Liver (tissue), 7 donors: ENCODE measurements at regions not wholly inside any gene's neighbourhood (a gene's known extent, or its start where the extent isn't known, plus 50 kb on each side); places are given as distances from the start of the nearest gene placed in this dataset.

Experiments
- DNase-seq: peaks from one replicate; pipeline ENCODE4 v3.0.0-alpha.2; 2017; ENCODE audit warnings: low spot score
- H3K27ac ChIP-seq, 2 donors: one replicate each; pipeline ENCODE4 v1.7.0; 2013; ENCODE audit warnings: inconsistent platforms in 2 of 2, low read length in 2 of 2, control low read depth in 1 of 2, low read depth in 1 of 2, mild to moderate bottlenecking in 1 of 2
- H3K27me3 ChIP-seq, 4 donors: one replicate each; pipeline versions ENCODE4 v1.6.1 to v1.7.0; 2013; ENCODE audit warnings: low read length in 3 of 4, inconsistent platforms in 1 of 4, mild to moderate bottlenecking in 1 of 4, moderate library complexity in 1 of 4; ENCODE audit not compliant: control insufficient read depth in 4 of 4, insufficient read depth in 4 of 4
- H3K36me3 ChIP-seq, 4 donors: one replicate each; pipeline versions ENCODE4 v1.6.1 to v1.7.0; 2013; ENCODE audit warnings: low read length in 3 of 4, mild to moderate bottlenecking in 3 of 4, low read depth in 1 of 4, moderate library complexity in 1 of 4; ENCODE audit not compliant: control insufficient read depth in 4 of 4, insufficient read depth in 3 of 4
- H3K4me1 ChIP-seq, 4 donors: one replicate each; pipeline versions ENCODE4 v1.6.1 to v1.7.0; 2013; ENCODE audit warnings: low read length in 3 of 4, mild to moderate bottlenecking in 3 of 4, moderate library complexity in 1 of 4; ENCODE audit not compliant: control insufficient read depth in 4 of 4, insufficient read depth in 4 of 4
- H3K4me3 ChIP-seq, 3 donors: one replicate each; pipeline versions ENCODE4 v1.6.1 to v1.7.0; 2013; ENCODE audit warnings: low read length in 3 of 3, control low read depth in 1 of 3, low read depth in 1 of 3, mild to moderate bottlenecking in 1 of 3
- H3K9ac ChIP-seq, 2 donors: one replicate each; pipeline ENCODE4 v1.7.0; 2013; ENCODE audit warnings: low read length in 2 of 2, mild to moderate bottlenecking in 2 of 2, moderate library complexity in 2 of 2, control low read depth in 1 of 2, low read depth in 1 of 2
- H3K9me3 ChIP-seq, 4 donors: one replicate each; pipeline versions ENCODE4 v1.6.1 to v1.7.0; 2013; ENCODE audit warnings: low read length in 3 of 4; ENCODE audit not compliant: control insufficient read depth in 4 of 4
- EGR1 ChIP-seq, 2 donors: IDR thresholded peaks; 2 replicates each; pipeline ENCODE4 v1.6.1; 2016 to 2018; ENCODE audit warnings: antibody characterized with exemption in 2 of 2, low read depth in 2 of 2
- HNF4A ChIP-seq, 2 donors: conservative IDR thresholded peaks; 2 replicates each; pipeline ENCODE4 v1.6.1; 2016; ENCODE audit warnings: antibody characterized with exemption in 2 of 2, mild to moderate bottlenecking in 2 of 2
- HNF4G ChIP-seq: IDR thresholded peaks from 2 replicates; pipeline ENCODE4 v1.6.1; 2016; ENCODE audit warnings: antibody characterized with exemption
- JUND ChIP-seq, 2 donors: IDR thresholded peaks; 2 replicates each; pipeline ENCODE4 v1.6.1; 2016; ENCODE audit warnings: antibody characterized with exemption in 2 of 2
- MAX ChIP-seq: IDR thresholded peaks from 2 replicates; pipeline ENCODE4 v1.6.1; 2016; ENCODE audit warnings: antibody characterized with exemption
- NR2F2 ChIP-seq: IDR thresholded peaks from 2 replicates; pipeline ENCODE4 v1.6.1; 2016; ENCODE audit warnings: antibody characterized with exemption
- REST ChIP-seq: IDR thresholded peaks from 2 replicates; pipeline ENCODE4 v1.6.1; 2016; ENCODE audit warnings: antibody characterized with exemption, mild to moderate bottlenecking
- RXRA ChIP-seq, 2 donors: IDR thresholded peaks; 2 replicates each; pipeline ENCODE4 v1.6.1; 2017 to 2018; ENCODE audit warnings: antibody characterized with exemption in 2 of 2, mild to moderate bottlenecking in 1 of 2
- TAF1 ChIP-seq: conservative IDR thresholded peaks from 2 replicates; pipeline ENCODE4 v1.6.1; 2016; ENCODE audit warnings: antibody characterized with exemption, mild to moderate bottlenecking
- ZBTB33 ChIP-seq: IDR thresholded peaks from 2 replicates; pipeline ENCODE4 v1.6.1; 2016; ENCODE audit warnings: antibody characterized with exemption
- WGBS: extraction: QIAGEN DNeasy Blood & Tissue Kit; methylation state at CpG from one replicate; pipeline ENCODE4 v1.1.7; 2013; 5-methylcytosine and 5-hydroxymethylcytosine counted together
- donor health status: healthy.
- donor health status: healthy.
- donor health status: healthy.
- donor health status: healthy.

GRCh38 chr16:73161977-73162376 is 114.0 kb upstream of the ZFHX3 start (continued):
- TF ChIP-seq HNF4A (conservative IDR thresholded peaks at IDR 0.05) (peak; percentile 87 to 90), HNF4G (peak; percentile 36)

- no peaks in the 10 kb centered on the region for H3K9me3 ChIP-seq
- no peak overlapping the region for H3K4me3 ChIP-seq
- peaks cover 0 to 8% (median 4%) of the 10 kb centered on the region in 4 donors for H3K4me1 ChIP-seq
- no peak overlapping the region for H3K27ac ChIP-seq
- no peaks in the 10 kb centered on the region for H3K36me3 ChIP-seq
- no peak overlapping the region for H3K9ac ChIP-seq
- no peak for DNase-seq
- TF ChIP-seq EGR1 (IDR thresholded peaks at IDR 0.05; ENCODE audit: low read depth in 2 of 2) = no peak
- TF ChIP-seq RXRA (IDR thresholded peaks at IDR 0.05) = no peak
- no peaks in the 10 kb centered on the region for H3K27me3 ChIP-seq
- 91% methylated on average over 5 of the region's 5 CpGs for WGBS
These were observed 111.4 kb upstream of the ZFHX3 start for GRCh38 chr16:73159296-73159695.

GRCh38 chr16:73157861-73158260 is 109.9 kb upstream of the ZFHX3 start:
- Histone ChIP-seq H3K4me1 (peaks cover 0 to 6% (median 4%) of the 10 kb centered on the region in 4 donors), H3K36me3 (no peaks in the 10 kb centered on the region), H3K9me3 (no peaks in the 10 kb centered on the region), H3K4me3 (no peak overlapping the region), H3K27me3 (no peaks in the 10 kb centered on the region), H3K9ac (no peak overlapping the region), H3K27ac (no peak overlapping the region)
- no peak for DNase-seq
- WGBS = 79% methylated on average over 3 of the region's 3 CpGs
- TF ChIP-seq REST (no peak), TAF1 (no peak), ZBTB33 (no peak), NR2F2 (no peak), JUND (IDR thresholded peaks at IDR 0.05) (no peak), HNF4G (no peak)

- no peaks in the 10 kb centered on the region for H3K27me3 ChIP-seq
- 70% methylated on average over 10 of the region's 10 CpGs for WGBS
- TF ChIP-seq NR2F2 (peak; percentile 78), MAX (no peak)
- H3K36me3 ChIP-seq = no peaks in the 10 kb centered on the region
- H3K27ac ChIP-seq = peak overlapping the region in 1 of 2 donors; percentile 20
- peaks cover 0 to 13% (median 3%) of the 10 kb centered on the region in 4 donors for H3K4me1 ChIP-seq
- no peak overlapping the region for H3K4me3 ChIP-seq
- no peak overlapping the region for H3K9ac ChIP-seq
- no peak for DNase-seq
- no peaks in the 10 kb centered on the region for H3K9me3 ChIP-seq
These were observed 106.3 kb upstream of the ZFHX3 start for GRCh38 chr16:73154063-73154870.
